PFSK-1 (cell line): ENCODE measurements at regions not wholly inside any gene's neighbourhood (a gene's known extent, or its start where the extent isn't known, plus 50 kb on each side); places are given as distances from the start of the nearest gene placed in this dataset.

Source experiments
- FOXP2 ChIP-seq: optimal IDR thresholded peaks from 2 replicates; pipeline ENCODE3; 2011; ENCODE audit warnings: borderline replicate concordance, control low read depth, inconsistent platforms; ENCODE audit not compliant: insufficient read depth; ENCODE audit errors: extremely low read length, extremely low read depth
- POLR2AphosphoS5 ChIP-seq: IDR thresholded peaks from 2 replicates; pipeline ENCODE4 v1.6.1; 2012; ENCODE audit warnings: low read depth, mild to moderate bottlenecking, control low read depth, low read length, moderate library complexity
- REST ChIP-seq, 2 experiments: IDR thresholded peaks; 2 replicates each; pipeline versions ENCODE4 v1.6.1 to v1.8.0; 2011 to 2012; ENCODE audit warnings: low read depth in 2 of 2, low read length in 2 of 2, control low read depth in 1 of 2, inconsistent platforms in 1 of 2, mild to moderate bottlenecking in 1 of 2, moderate library complexity in 1 of 2; ENCODE audit not compliant: insufficient read depth in 1 of 2
- SIN3A ChIP-seq: IDR thresholded peaks from 2 replicates; pipeline ENCODE4 v1.6.1; 2012; ENCODE audit warnings: mild to moderate bottlenecking, low read length, moderate library complexity, borderline replicate concordance; ENCODE audit not compliant: insufficient read depth
- TAF1 ChIP-seq: IDR thresholded peaks from 2 replicates; pipeline ENCODE4 v1.6.1; 2012; ENCODE audit warnings: low read length, control low read depth, borderline replicate concordance; ENCODE audit not compliant: insufficient read depth

GRCh38 chr12:92601176-92601575 lies 101.6 kb upstream of the PLEKHG7 start:
- TF ChIP-seq TAF1, result no peak
- no peak for TF ChIP-seq SIN3A
- TF ChIP-seq REST (IDR thresholded peaks at IDR 0.05; ENCODE audit: insufficient read depth in 1 of 2, low read depth in 2 of 2, low read length in 2 of 2), result no peak
- no peak for TF ChIP-seq FOXP2
- TF ChIP-seq POLR2AphosphoS5, result no peak

DNA sequence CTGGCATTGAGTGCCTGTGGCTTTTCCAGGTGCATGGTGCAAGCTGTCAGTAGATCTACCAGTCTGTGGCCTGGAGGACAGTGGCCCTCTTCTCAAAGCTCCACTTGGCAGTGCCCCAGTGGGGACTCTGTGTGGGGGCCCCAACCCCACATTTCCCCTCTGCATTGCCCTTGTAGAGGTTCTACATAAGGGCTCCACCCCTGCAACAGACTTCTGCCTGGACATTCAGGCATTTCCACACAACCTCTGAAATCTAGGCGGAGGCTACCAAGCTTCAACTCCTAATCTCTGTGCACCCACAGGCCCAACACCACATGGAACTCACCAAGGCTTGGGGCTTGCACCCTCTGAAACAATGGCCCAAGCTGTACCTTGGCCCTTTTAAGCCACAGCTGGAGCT lies 102.7 kb upstream of the PLEKHG7 start:
- TF ChIP-seq REST (IDR thresholded peaks at IDR 0.05; ENCODE audit: insufficient read depth in 1 of 2, low read depth in 2 of 2, low read length in 2 of 2) (no peak), TAF1 (no peak), SIN3A (no peak), FOXP2 (no peak), POLR2AphosphoS5 (no peak)

GRCh38 chr12:92597997-92598396 lies 104.8 kb upstream of the PLEKHG7 start:
- TF ChIP-seq TAF1 (no peak), REST (IDR thresholded peaks at IDR 0.05; ENCODE audit: insufficient read depth in 1 of 2, low read depth in 2 of 2, low read length in 2 of 2) (no peak), POLR2AphosphoS5 (no peak), FOXP2 (no peak), SIN3A (no peak)

DNA sequence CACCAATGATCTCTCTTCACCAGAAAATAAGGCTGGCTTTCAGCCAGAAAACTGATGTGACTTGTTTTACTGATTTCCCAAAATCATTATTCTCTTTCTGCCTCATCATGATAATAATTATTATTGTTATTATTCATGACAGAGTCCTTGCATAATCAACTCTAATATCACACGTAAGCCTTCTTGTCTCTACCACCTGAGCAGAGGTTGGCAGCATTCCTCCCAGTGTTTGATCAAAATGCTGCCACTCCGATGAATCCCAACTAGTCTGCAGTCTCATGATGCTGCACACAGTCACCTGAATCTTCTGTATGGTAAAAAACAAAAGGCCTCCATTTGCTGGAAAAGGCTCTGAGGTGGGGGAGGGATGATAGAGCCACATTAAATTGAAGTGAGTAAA lies 105.7 kb upstream of the PLEKHG7 start:
- no peak for TF ChIP-seq REST (IDR thresholded peaks at IDR 0.05; ENCODE audit: insufficient read depth in 1 of 2, low read depth in 2 of 2, low read length in 2 of 2)
- TF ChIP-seq TAF1, result no peak
- no peak for TF ChIP-seq FOXP2
- no peak for TF ChIP-seq SIN3A
- TF ChIP-seq POLR2AphosphoS5, result no peak

DNA sequence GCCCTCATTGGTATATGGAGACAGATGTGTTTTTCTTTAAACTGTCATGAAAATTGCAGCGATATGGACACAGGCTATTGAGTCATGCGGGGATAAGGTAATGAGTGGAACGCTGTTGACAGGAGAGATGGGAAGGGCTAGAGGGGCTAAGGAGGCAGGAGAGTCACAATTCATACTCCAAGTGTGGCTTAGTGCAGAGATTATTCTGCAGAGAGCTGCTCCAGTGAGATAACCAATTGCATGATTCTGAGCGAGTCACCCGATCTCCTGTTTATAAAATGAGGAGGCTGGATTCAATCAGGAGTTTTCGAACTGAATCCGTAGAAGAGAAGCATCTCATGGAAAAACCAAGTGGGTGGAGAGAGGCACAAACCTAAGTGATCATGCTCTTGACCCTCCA lies 106.4 kb upstream of the PLEKHG7 start:
- no peak for TF ChIP-seq POLR2AphosphoS5
- TF ChIP-seq SIN3A, result no peak
- TF ChIP-seq REST (IDR thresholded peaks at IDR 0.05; ENCODE audit: insufficient read depth in 1 of 2, low read depth in 2 of 2, low read length in 2 of 2), result no peak
- no peak for TF ChIP-seq FOXP2
- TF ChIP-seq TAF1, result no peak
